ENCODE measurements at regions not wholly inside any gene's neighbourhood (a gene's known extent, or its start where the extent isn't known, plus 50 kb on each side); places are given as distances from the start of the nearest gene placed in this dataset.

DNA sequence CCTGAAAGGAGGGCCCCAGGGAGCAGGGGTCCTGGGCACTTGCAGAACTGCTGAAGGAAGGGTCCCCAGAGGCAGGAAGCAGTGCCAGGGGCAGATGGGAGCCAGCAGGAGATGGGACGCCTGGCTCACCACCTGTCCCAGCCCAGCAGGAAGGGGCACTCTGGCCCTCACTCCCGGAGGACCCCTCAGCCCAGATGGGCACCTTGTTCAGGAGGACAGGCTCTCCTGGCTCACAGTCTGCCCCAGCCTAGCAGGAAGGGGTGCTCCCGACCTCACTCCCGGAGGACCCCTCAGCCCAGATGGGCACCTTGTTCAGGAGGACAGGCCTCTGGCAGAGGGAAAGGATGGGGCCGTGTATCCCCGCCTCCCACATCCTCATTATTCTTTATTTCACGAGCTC, 331.4 kb upstream of the SHH start (continued):
- TF ChIP-seq, protein P1, sequence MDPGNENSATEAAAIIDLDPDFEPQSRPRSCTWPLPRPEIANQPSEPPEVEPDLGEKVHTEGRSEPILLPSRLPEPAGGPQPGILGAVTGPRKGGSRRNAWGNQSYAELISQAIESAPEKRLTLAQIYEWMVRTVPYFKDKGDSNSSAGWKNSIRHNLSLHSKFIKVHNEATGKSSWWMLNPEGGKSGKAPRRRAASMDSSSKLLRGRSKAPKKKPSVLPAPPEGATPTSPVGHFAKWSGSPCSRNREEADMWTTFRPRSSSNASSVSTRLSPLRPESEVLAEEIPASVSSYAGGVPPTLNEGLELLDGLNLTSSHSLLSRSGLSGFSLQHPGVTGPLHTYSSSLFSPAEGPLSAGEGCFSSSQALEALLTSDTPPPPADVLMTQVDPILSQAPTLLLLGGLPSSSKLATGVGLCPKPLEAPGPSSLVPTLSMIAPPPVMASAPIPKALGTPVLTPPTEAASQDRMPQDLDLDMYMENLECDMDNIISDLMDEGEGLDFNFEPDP (CRISPR knock-in tag; conservative IDR thresholded peaks at IDR 0.05) = no peak
- TF ChIP-seq SNAPC2 (CRISPR knock-in tag; IDR thresholded peaks at IDR 0.05) (no peak), JARID2 (CRISPR knock-in tag; IDR thresholded peaks at IDR 0.05; ENCODE audit: insufficient replicate concordance) (no peak)

DNA sequence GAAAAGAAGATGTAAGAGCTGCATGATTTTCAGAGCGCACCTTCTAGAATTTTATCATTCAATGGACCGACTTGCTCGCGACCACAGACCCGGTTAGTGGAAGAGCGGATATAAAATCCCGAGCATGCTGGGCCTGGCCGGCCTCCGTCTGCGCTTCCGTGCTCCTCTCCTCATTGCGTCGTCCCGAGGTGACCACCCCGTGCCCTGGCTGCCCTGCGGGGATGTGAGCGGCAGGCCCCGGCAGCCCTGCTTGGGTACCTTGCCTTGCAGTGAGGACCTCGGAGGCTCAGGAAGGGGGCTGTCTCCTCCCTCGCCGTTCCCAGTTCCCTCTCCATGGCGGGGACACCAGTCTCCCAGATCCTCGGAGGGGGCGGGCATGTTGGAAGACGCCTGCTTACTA, 330.9 kb upstream of the SHH start:
- TF ChIP-seq DMAP1 (CRISPR knock-in tag; IDR thresholded peaks at IDR 0.05) (no peak), SIN3A (IDR thresholded peaks at IDR 0.05; ENCODE audit: borderline replicate concordance, low read depth, low read length) (no peak), DNMT3B (CRISPR knock-in tag; conservative IDR thresholded peaks at IDR 0.05) (no peak), DPF2 (CRISPR knock-in tag; IDR thresholded peaks at IDR 0.05; ENCODE audit: borderline replicate concordance, low read depth) (no peak)
- TF ChIP-seq, protein P2, sequence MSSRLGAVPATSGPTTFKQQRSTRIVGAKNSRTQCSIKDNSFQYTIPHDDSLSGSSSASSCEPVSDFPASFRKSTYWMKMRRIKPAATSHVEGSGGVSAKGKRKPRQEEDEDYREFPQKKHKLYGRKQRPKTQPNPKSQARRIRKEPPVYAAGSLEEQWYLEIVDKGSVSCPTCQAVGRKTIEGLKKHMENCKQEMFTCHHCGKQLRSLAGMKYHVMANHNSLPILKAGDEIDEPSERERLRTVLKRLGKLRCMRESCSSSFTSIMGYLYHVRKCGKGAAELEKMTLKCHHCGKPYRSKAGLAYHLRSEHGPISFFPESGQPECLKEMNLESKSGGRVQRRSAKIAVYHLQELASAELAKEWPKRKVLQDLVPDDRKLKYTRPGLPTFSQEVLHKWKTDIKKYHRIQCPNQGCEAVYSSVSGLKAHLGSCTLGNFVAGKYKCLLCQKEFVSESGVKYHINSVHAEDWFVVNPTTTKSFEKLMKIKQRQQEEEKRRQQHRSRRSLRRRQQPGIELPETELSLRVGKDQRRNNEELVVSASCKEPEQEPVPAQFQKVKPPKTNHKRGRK (CRISPR knock-in tag; IDR thresholded peaks at IDR 0.05) = no peak
- TF ChIP-seq, protein P3, sequence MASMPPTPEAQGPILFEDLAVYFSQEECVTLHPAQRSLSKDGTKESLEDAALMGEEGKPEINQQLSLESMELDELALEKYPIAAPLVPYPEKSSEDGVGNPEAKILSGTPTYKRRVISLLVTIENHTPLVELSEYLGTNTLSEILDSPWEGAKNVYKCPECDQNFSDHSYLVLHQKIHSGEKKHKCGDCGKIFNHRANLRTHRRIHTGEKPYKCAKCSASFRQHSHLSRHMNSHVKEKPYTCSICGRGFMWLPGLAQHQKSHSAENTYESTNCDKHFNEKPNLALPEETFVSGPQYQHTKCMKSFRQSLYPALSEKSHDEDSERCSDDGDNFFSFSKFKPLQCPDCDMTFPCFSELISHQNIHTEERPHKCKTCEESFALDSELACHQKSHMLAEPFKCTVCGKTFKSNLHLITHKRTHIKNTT (CRISPR knock-in tag; IDR thresholded peaks at IDR 0.05) = no peak
- ATAC-seq (no peak), DNase-seq (ENCODE audit: low spot score) (no peak), FAIRE-seq (no peak)
- Histone ChIP-seq H3K4me2 (ENCODE audit: low read depth, low read length) (no peak overlapping the region), H3K36me3 (replicated peaks in 1 of 2; ENCODE audit: control insufficient read depth in 1 of 2, insufficient read depth in 2 of 2, low read length in 2 of 2) (no peaks in the 10 kb centered on the region), H3K27ac (ENCODE audit: extremely low read length, insufficient read depth, low read length) (no peak overlapping the region), H3K27me3 (ENCODE audit: control insufficient read depth in 1 of 2, insufficient read depth in 2 of 2, low read length in 2 of 2) (peaks cover 8 to 68% of the 10 kb centered on the region in 2 experiments; a peak in 3 of 5 replicates), H3K9ac (ENCODE audit: insufficient read depth, low read depth, low read length) (no peak overlapping the region), H3K9me3 (ENCODE audit: low read length) (no peaks in the 10 kb centered on the region), H3K4me1 (ENCODE audit: insufficient read depth, low read length) (no peaks in the 10 kb centered on the region), H3K79me2 (ENCODE audit: insufficient read depth, low read length) (no peaks in the 10 kb centered on the region), H4K20me1 (ENCODE audit: insufficient read depth, low read length) (no peaks in the 10 kb centered on the region), H3K4me3 (replicated peaks in 1 of 3; ENCODE audit: insufficient read depth in 1 of 3, low read depth in 2 of 3, low read length in 3 of 3) (no peak overlapping the region), H2AFZ (ENCODE audit: low read length) (no peak overlapping the region)
- ChIA-PET POLR2A (no interaction called here), CTCF (ENCODE audit: low intra/inter-chr PET ratio, low total read pairs) (no interaction called here)
- 56% methylated on average over 22 of the region's 25 CpGs for WGBS (ENCODE audit: low lambda C conversion rate)
- in situ Hi-C loops (cut with HindIII; ENCODE audit: extremely low pct_ligation_motif_present, low pct_unique_long_range_greater_than_20kb) = no loop called here
- BruUV-seq (replicated peaks) = no TSS peak
- intact Hi-C loops (cut with micrococcal nuclease; ENCODE audit: unreplicated experiment) = no loop called here

Data from HepG2 (cell line).